IMR-90 (cell line): ENCODE measurements at regions not wholly inside any gene's neighbourhood (a gene's known extent, or its start where the extent isn't known, plus 50 kb on each side); places are given as distances from the start of the nearest gene placed in this dataset.

ENCODE experiments used
- BHLHE40 ChIP-seq: fragments of 150-350 bp; IDR thresholded peaks from 2 replicates; pipeline ENCODE4 v1.6.1; 2016; ENCODE audit warnings: mild to moderate bottlenecking, low read depth, low read length
- CEBPB ChIP-seq: IDR thresholded peaks from 2 replicates; pipeline ENCODE4 v1.6.1; 2012; ENCODE audit warnings: low read depth, low read length, improper control_type of control experiment
- CTCF ChIP-seq: conservative IDR thresholded peaks from 2 replicates; pipeline ENCODE4 v1.5.1; 2012; ENCODE audit warnings: mild to moderate bottlenecking, low read depth, low read length, improper control_type of control experiment
- ELK1 ChIP-seq: fragments of 150-350 bp; IDR thresholded peaks from 2 replicates; pipeline ENCODE4 v1.6.1; 2016; ENCODE audit warnings: low read depth, mild to moderate bottlenecking, low read length, moderate library complexity, borderline replicate concordance
- FOS ChIP-seq: fragments of 150-350 bp; IDR thresholded peaks from 2 replicates; pipeline ENCODE4 v1.6.1; 2016; ENCODE audit warnings: low read depth, low read length
- MAZ ChIP-seq: IDR thresholded peaks from 2 replicates; pipeline ENCODE4 v1.6.1; 2012; ENCODE audit warnings: low read depth, mild to moderate bottlenecking, low read length, improper control_type of control experiment, moderate library complexity, borderline replicate concordance
- MXI1 ChIP-seq: IDR thresholded peaks from 2 replicates; pipeline ENCODE4 v1.6.1; 2012; ENCODE audit warnings: low read depth, mild to moderate bottlenecking, low read length, moderate library complexity, borderline replicate concordance
- POLR2A ChIP-seq: IDR thresholded peaks from 2 replicates; pipeline ENCODE4 v1.6.1; 2012; ENCODE audit warnings: mild to moderate bottlenecking, low read depth, low read length
- RAD21 ChIP-seq: IDR thresholded peaks from 2 replicates; pipeline ENCODE4 v1.6.1; 2012; ENCODE audit warnings: low read length, improper control_type of control experiment
- RCOR1 ChIP-seq: IDR thresholded peaks from 2 replicates; pipeline ENCODE4 v1.6.1; 2012; ENCODE audit warnings: mild to moderate bottlenecking, low read length, improper control_type of control experiment; ENCODE audit not compliant: insufficient replicate concordance
- RFX5 ChIP-seq: IDR thresholded peaks from 2 replicates; pipeline ENCODE4 v1.8.0; 2012; ENCODE audit warnings: low read depth, mild to moderate bottlenecking, low read length, moderate library complexity
- SMC3 ChIP-seq: fragments of 150-350 bp; IDR thresholded peaks from 2 replicates; pipeline ENCODE4 v1.6.1; 2016; ENCODE audit warnings: low read depth, mild to moderate bottlenecking, antibody characterized with exemption, low read length, moderate library complexity
- USF2 ChIP-seq: fragments of 150-350 bp; IDR thresholded peaks from 2 replicates; pipeline ENCODE4 v1.6.1; 2017; ENCODE audit warnings: mild to moderate bottlenecking, antibody characterized with exemption, low read length, low read depth

DNA sequence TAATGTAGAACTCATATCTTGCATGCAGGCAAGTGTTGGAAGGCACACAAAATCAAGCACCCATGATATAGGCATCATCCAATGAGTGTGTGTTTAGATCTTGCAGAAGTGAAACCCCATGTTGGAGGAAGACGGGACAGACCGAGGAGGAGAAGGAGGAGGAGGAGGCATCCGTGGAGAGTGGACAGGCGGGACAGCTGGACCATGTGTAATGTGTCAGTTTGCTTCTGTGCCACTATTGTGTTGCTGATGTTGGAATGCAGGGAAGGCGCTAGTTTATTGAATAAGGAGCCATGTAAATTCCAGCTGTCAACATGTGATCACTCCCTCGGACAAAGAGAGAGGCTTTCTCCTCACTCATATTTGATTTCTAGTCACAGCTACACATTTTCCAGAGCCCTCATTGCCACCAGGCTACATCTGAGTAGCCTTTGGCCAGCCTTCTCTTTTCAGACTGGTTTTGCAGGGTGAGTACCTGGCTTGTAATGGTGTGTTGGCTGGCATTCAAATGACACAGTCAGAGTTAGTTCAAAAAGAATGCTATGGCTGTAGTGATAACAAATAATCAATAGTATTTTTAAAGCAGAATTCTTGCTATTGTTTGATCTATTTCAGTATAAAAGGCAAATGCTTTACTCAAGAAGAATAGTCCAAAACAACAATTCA lies 1037.6 kb upstream of the NR2F2 start:
- TF ChIP-seq SMC3 (no peak), POLR2A (no peak), RAD21 (no peak), CTCF (no peak), MAZ (no peak), FOS (no peak), ELK1 (no peak), CEBPB (no peak), MXI1 (no peak), BHLHE40 (no peak), USF2 (no peak), RCOR1 (no peak), RFX5 (no peak)
